Endothelial cell of umbilical vein (primary cell): ENCODE measurements at regions not wholly inside any gene's neighbourhood (a gene's known extent, or its start where the extent isn't known, plus 50 kb on each side); places are given as distances from the start of the nearest gene placed in this dataset.
"Not testable (repeated sequence)": the region's sequence is repeated elsewhere in the genome, so short reads cannot be mapped to it uniquely, and the experiment has no call there.

Experiments used
- BruUV-seq: library from RNA; stranded (reverse); fragments of 400-500 nt; replicated peaks from 2 replicates; lab custom pipeline; 2021; lab: Mats Ljungman, UMichigan
- CTCF ChIA-PET: fragments of 300-600, 350-600 bp; sonication (Branson Sonifier 250); formaldehyde crosslinking; loops from one replicate; lab custom pipeline; 2021; ENCODE audit warnings: antibody characterized with exemption, inconsistent platforms; lab: Charles Lee
- POLR2A ChIA-PET: fragments of 300-600, 350-600 bp; sonication (Branson Sonifier 250); formaldehyde crosslinking; loops from one replicate; lab custom pipeline; 2021; ENCODE audit warnings: antibody characterized with exemption, inconsistent platforms; lab: Charles Lee
- DNase-seq: peaks from one replicate; pipeline ENCODE4 v3.0.0-alpha.2; 2011; ENCODE audit warnings: low read depth, low spot score
- FAIRE-seq: peaks from 2 replicates; lab custom pipeline; 2011; peaks lifted over from hg19 to GRCh38; lab: Jason Lieb, UNC
- H2AFZ ChIP-seq: 2 replicates; pipeline ENCODE4 v1.6.0; 2012; ENCODE audit warnings: low read depth, low read length, control low read depth, inconsistent platforms
- H3K27ac ChIP-seq: 2 replicates; pipeline ENCODE4 v1.5.1; 2011; ENCODE audit warnings: low read depth, mild to moderate bottlenecking, control low read depth, low read length, moderate library complexity; ENCODE audit not compliant: insufficient read depth
- H3K27me3 ChIP-seq, 2 experiments: 2 replicates each; pipeline versions ENCODE4 v1.6.0 to v1.6.1; 2011; ENCODE audit warnings: low read length in 2 of 2, mixed read lengths in 1 of 2; ENCODE audit not compliant: control insufficient read depth in 2 of 2, insufficient read depth in 2 of 2
- H3K36me3 ChIP-seq, 2 experiments: 2 replicates in 1 of 2; 3 replicates in 1 of 2; pipeline ENCODE4 v1.5.1; 2011; ENCODE audit warnings: low read length in 2 of 2, mild to moderate bottlenecking in 1 of 2, moderate library complexity in 1 of 2; ENCODE audit not compliant: control insufficient read depth in 2 of 2, insufficient read depth in 2 of 2; ENCODE audit errors: extremely low read depth in 1 of 2
- H3K4me1 ChIP-seq: 3 replicates; pipeline ENCODE4 v1.5.1; 2011; ENCODE audit warnings: mild to moderate bottlenecking, low read length; ENCODE audit not compliant: control insufficient read depth, insufficient read depth; ENCODE audit errors: extremely low read depth
- H3K4me2 ChIP-seq: 2 replicates; pipeline ENCODE4 v1.6.1; 2011; ENCODE audit warnings: low read length, control low read depth, mixed read lengths; ENCODE audit not compliant: insufficient read depth
- H3K4me3 ChIP-seq, 3 experiments: fragments of 200-600 bp in 1 of 3; sonication (generic), shearing (Covaris generic) in 1 of 3; replicated peaks in 1 of 3; 2 replicates each; pipeline ENCODE4 v1.5.1; 2011 to 2016; ENCODE audit warnings: control low read depth in 3 of 3, low read length in 3 of 3, mild to moderate bottlenecking in 2 of 3, inconsistent platforms in 1 of 3, low read depth in 1 of 3, moderate library complexity in 1 of 3; ENCODE audit not compliant: insufficient read depth in 1 of 3
- H3K79me2 ChIP-seq: 2 replicates; pipeline ENCODE4 v1.6.0; 2012; ENCODE audit warnings: low read length, inconsistent platforms; ENCODE audit not compliant: control insufficient read depth, insufficient read depth
- H3K9ac ChIP-seq: replicated peaks from 2 replicates; pipeline ENCODE3; 2011; ENCODE audit warnings: low read length, control low read depth; ENCODE audit not compliant: insufficient read depth; ENCODE audit errors: extremely low read depth
- H3K9me1 ChIP-seq: replicated peaks from 3 replicates; pipeline ENCODE4 v1.6.0; 2011; ENCODE audit warnings: mild to moderate bottlenecking, low read length; ENCODE audit not compliant: control insufficient read depth, insufficient read depth; ENCODE audit errors: extremely low read depth
- H3K9me3 ChIP-seq: replicated peaks from 2 replicates; pipeline ENCODE4 v1.5.1; 2012; ENCODE audit warnings: low read length, inconsistent platforms; ENCODE audit not compliant: control insufficient read depth, insufficient read depth
- H4K20me1 ChIP-seq: replicated peaks from 2 replicates; pipeline ENCODE3; 2011; ENCODE audit warnings: mild to moderate bottlenecking, low read length; ENCODE audit not compliant: control insufficient read depth, insufficient read depth; ENCODE audit errors: extremely low read depth
- EZH2 ChIP-seq: IDR thresholded peaks from 2 replicates; pipeline ENCODE4 v1.6.1; 2012; ENCODE audit warnings: borderline replicate concordance, low read depth, mild to moderate bottlenecking, moderate library complexity, low read length, inconsistent platforms; ENCODE audit not compliant: severe bottlenecking
- FOS ChIP-seq: IDR thresholded peaks from 2 replicates; pipeline ENCODE4 v1.6.1; 2011; ENCODE audit warnings: mild to moderate bottlenecking, low read length, moderate library complexity, borderline replicate concordance; ENCODE audit not compliant: insufficient read depth
- GATA2 ChIP-seq: IDR thresholded peaks from 2 replicates; pipeline ENCODE4 v1.7.0; 2011; ENCODE audit warnings: low read depth, mild to moderate bottlenecking, moderate library complexity, mixed read lengths, low read length; ENCODE audit not compliant: insufficient read length, insufficient read depth
- JUN ChIP-seq: IDR thresholded peaks from 2 replicates; pipeline ENCODE4 v1.6.1; 2011; ENCODE audit warnings: borderline replicate concordance, low read depth; ENCODE audit not compliant: insufficient read length, insufficient read depth
- MAX ChIP-seq: IDR thresholded peaks from 2 replicates; pipeline ENCODE4 v1.6.1; 2011; ENCODE audit not compliant: insufficient read depth, insufficient read length
- MYC ChIP-seq: IDR thresholded peaks from one replicate; pipeline ENCODE4 v1.6.1; 2011; ENCODE audit warnings: mild to moderate bottlenecking, low read depth, low read length
- POLR2A ChIP-seq: IDR thresholded peaks from 2 replicates; pipeline ENCODE4 v1.6.1; 2012; ENCODE audit warnings: low read depth, mild to moderate bottlenecking, control low read depth, low read length
- POLR2AphosphoS5 ChIP-seq: IDR thresholded peaks from 2 replicates; pipeline ENCODE4 v1.6.1; 2012; ENCODE audit warnings: low read depth, mild to moderate bottlenecking, control low read depth, low read length, moderate library complexity; ENCODE audit not compliant: insufficient read depth
- dilution Hi-C: fragments of 300-500 bp; cut with MboI; formaldehyde crosslinking; loops from one replicate; pipeline ENCODE4 v1.15.0; 2019; ENCODE audit warnings: low sequenced_read_pairs; ENCODE audit not compliant: extremely low pct_ligation_motif_present
- intact Hi-C: fragments of 100-400 bp; cut with micrococcal nuclease; formaldehyde crosslinking; loops from one replicate; pipeline ENCODE4 v1.10.0; 2022

DNA sequence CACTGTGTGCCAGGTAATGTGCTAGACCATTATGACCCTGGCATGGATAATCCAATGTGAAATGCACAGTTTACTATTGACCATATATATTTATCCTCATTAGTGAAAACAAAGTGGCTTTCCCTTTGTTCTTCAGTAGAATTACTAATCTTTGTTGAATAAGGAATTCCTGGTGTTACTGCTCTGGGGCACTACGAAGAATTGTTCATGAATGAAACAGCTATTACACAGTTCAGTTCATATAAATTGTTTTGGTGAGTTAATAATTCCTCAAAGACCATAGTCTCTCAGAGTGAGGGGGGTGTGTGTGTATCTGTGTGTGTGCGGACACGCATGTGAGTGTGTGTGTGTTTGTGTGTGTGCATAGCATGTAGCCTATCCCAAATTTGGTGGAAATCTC is 668.0 kb upstream of the MBL2 start:
- H2AFZ ChIP-seq = no peak overlapping the region
- H3K27ac ChIP-seq = no peak overlapping the region
- no TSS peak for BruUV-seq
- H3K4me1 ChIP-seq = no peaks in the 10 kb centered on the region
- no peaks in the 10 kb centered on the region for H3K9me3 ChIP-seq
- H3K27me3 ChIP-seq = no peaks in the 10 kb centered on the region
- no peaks in the 10 kb centered on the region for H3K79me2 ChIP-seq
- H3K9me1 ChIP-seq = no peaks in the 10 kb centered on the region
- POLR2A ChIA-PET = no interaction called here
- H3K4me3 ChIP-seq = no peak overlapping the region
- dilution Hi-C loops = no loop called here
- H4K20me1 ChIP-seq = no peaks in the 10 kb centered on the region
- H3K9ac ChIP-seq = no peak overlapping the region
- FAIRE-seq = no peak
- TF ChIP-seq EZH2 (no peak), FOS (no peak), MAX (no peak), JUN (no peak), GATA2 (no peak), POLR2AphosphoS5 (no peak), MYC (no peak), POLR2A (no peak)
- CTCF ChIA-PET = interaction anchor here (2.2 kb wide), 1 partner anchor 9 kb away, joined by 6 read pairs; no protein-coding TSS in a partner anchor
- H3K4me2 ChIP-seq = no peak overlapping the region
- intact Hi-C loops = no loop called here
- no peak for DNase-seq
- H3K36me3 ChIP-seq = no peaks in the 10 kb centered on the region

- intact Hi-C loops, H2AFZ ChIP-seq, H3K4me2 ChIP-seq, H3K4me3 ChIP-seq, BruUV-seq, H3K79me2 ChIP-seq, H3K27ac ChIP-seq, H3K9me3 ChIP-seq, H3K9me1 ChIP-seq, H3K36me3 ChIP-seq, FAIRE-seq, H3K27me3 ChIP-seq, H3K9ac ChIP-seq, DNase-seq, H3K4me1 ChIP-seq, POLR2A ChIA-PET, dilution Hi-C loops, CTCF ChIA-PET, H4K20me1 ChIP-seq: not testable (repeated sequence)
These were observed 666.5 kb upstream of the MBL2 start for GRCh38 chr10:53439075-53439474.
